K562 (cell line): ENCODE measurements at regions not wholly inside any gene's neighbourhood (a gene's known extent, or its start where the extent isn't known, plus 50 kb on each side); places are given as distances from the start of the nearest gene placed in this dataset.

Source experiments
- ELF4 ChIP-seq: fragments of 450-650 bp; formaldehyde crosslinking; IDR thresholded peaks from 2 replicates; pipeline ENCODE4 v1.4.0; 2022; ENCODE audit warnings: missing genetic modification characterization
- EP300 ChIP-seq: IDR thresholded peaks from 2 replicates; pipeline ENCODE4 v1.6.1; 2012; ENCODE audit warnings: low read length, improper control_type of control experiment
- FOXA3 ChIP-seq, 2 experiments: fragments of 450-650 bp in 1 of 2; sonication (generic) in 1 of 2; formaldehyde crosslinking; IDR thresholded peaks in 1 of 2; conservative IDR thresholded peaks in 1 of 2; 2 replicates each; pipeline versions ENCODE4 v1.4.0 to v1.8.0; 2020 to 2022; ENCODE audit warnings: mild to moderate bottlenecking in 2 of 2, missing genetic modification reagents in 1 of 2
- HDAC3 ChIP-seq: fragments of 450-650 bp; IDR thresholded peaks from 2 replicates; pipeline ENCODE4 v1.6.1; 2018; ENCODE audit warnings: borderline replicate concordance, mild to moderate bottlenecking, moderate library complexity; ENCODE audit not compliant: partially characterized antibody
- NFXL1 ChIP-seq: fragments of 450-650 bp; formaldehyde crosslinking; IDR thresholded peaks from 2 replicates; pipeline ENCODE4 v1.4.0; 2021; ENCODE audit warnings: mild to moderate bottlenecking
- NONO ChIP-seq, 2 experiments: fragments of 200-400 bp in 1 of 2; fragments of 450-650 bp in 1 of 2; formaldehyde crosslinking in 1 of 2; IDR thresholded peaks; 2 replicates each; pipeline ENCODE4 v1.6.1; 2017; ENCODE audit warnings: low read depth in 2 of 2, mild to moderate bottlenecking in 2 of 2, moderate library complexity in 2 of 2, low read length in 1 of 2
- POLR2H ChIP-seq: IDR thresholded peaks from 2 replicates; pipeline ENCODE4 v1.6.1; 2016; ENCODE audit warnings: missing genetic modification characterization, low read depth, mild to moderate bottlenecking, control low read depth, missing compliant biosample characterization, moderate library complexity
- RBFOX2 ChIP-seq: fragments of 200-400 bp; formaldehyde crosslinking; IDR thresholded peaks from 2 replicates; pipeline ENCODE4 v1.6.1; 2017; ENCODE audit warnings: low read depth, mild to moderate bottlenecking, low read length, moderate library complexity
- RBM39 ChIP-seq: fragments of 200-400 bp; formaldehyde crosslinking; optimal IDR thresholded peaks from 2 replicates; pipeline ENCODE3; 2018; ENCODE audit warnings: low read depth, low read length
- SETDB1 ChIP-seq: IDR thresholded peaks from one replicate; pipeline ENCODE4 v1.6.1; 2012; ENCODE audit warnings: low read length, control low read depth, inconsistent platforms
- SPI1 ChIP-seq: IDR thresholded peaks from 2 replicates; pipeline ENCODE4 v1.6.1; 2011; ENCODE audit warnings: low read depth, low read length, control low read depth, borderline replicate concordance
- U2AF1 ChIP-seq: fragments of 200-400 bp; formaldehyde crosslinking; optimal IDR thresholded peaks from 2 replicates; pipeline ENCODE3; 2017; ENCODE audit warnings: mild to moderate bottlenecking, low read depth, low read length, moderate library complexity
- ZNF696 ChIP-seq: fragments of 250-450 bp; sonication (Bioruptor Pico); conservative IDR thresholded peaks from 2 replicates; pipeline ENCODE4 v1.4.0; 2020; ENCODE audit warnings: mild to moderate bottlenecking, moderate library complexity
- TF ChIP-seq, protein P1 (sequence below): sonication (generic); formaldehyde crosslinking; IDR thresholded peaks from 2 replicates; pipeline ENCODE4 v1.9.0; 2022; ENCODE audit warnings: mild to moderate bottlenecking, missing genetic modification reagents
- TF ChIP-seq, protein P2 (sequence below): fragments of 200-800 bp; sonication (Bioruptor generic); IDR thresholded peaks from 2 replicates; pipeline ENCODE4 v1.6.1; 2017; ENCODE audit warnings: missing genetic modification characterization, missing compliant biosample characterization
- TF ChIP-seq, protein P3 (sequence below): fragments of 450-650 bp; conservative IDR thresholded peaks from 2 replicates; pipeline ENCODE4 v1.6.1; 2016; ENCODE audit warnings: missing genetic modification characterization, low read depth, mild to moderate bottlenecking, control low read depth, missing compliant biosample characterization
- TF ChIP-seq, protein P4 (sequence below): fragments of 450-650 bp; formaldehyde crosslinking; IDR thresholded peaks from 2 replicates; pipeline ENCODE4 v1.4.0; 2020; ENCODE audit warnings: mild to moderate bottlenecking, moderate library complexity
- TF ChIP-seq, protein P5 (sequence below): IDR thresholded peaks from 2 replicates; pipeline ENCODE4 v1.6.1; 2012; ENCODE audit warnings: low read depth, low read length, improper control_type of control experiment, borderline replicate concordance
- TF ChIP-seq, protein P6 (sequence below), 2 experiments: fragments of 450-650 bp in 1 of 2; sonication (generic) in 1 of 2; formaldehyde crosslinking in 1 of 2; IDR thresholded peaks in 1 of 2; conservative IDR thresholded peaks in 1 of 2; 2 replicates each; pipeline versions ENCODE4 v1.6.1 to v1.8.1; 2016 to 2023; ENCODE audit warnings: mild to moderate bottlenecking in 2 of 2, moderate library complexity in 2 of 2, inconsistent platforms in 1 of 2, missing genetic modification reagents in 1 of 2

DNA sequence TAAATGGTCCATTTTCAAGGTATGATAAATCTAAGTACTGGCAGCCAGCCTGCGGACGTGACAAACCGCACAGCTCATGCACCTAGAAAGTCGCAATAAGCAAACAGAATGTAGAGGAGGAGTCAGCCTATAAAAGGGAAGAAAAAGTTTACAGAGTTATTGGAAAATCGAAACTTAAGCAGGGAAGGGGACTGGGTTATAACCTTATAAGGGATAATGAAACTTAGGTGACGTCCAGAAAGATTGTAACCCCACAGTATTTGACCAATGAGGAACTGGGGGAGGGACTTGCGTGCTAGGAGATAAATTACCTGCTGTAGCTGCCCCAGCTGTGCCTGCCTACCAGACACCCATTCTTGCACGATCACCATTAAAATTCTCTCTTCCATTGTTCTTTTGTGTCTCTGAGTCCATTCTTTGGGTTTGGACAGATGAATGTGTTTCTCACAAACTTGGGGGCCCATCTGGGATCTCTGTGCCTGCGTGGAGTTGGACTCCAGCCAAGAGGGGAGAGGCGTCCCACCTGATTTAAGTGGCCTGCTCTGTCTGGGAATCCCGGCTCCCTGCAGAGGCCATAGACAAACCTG, 61.0 kb downstream of the ZCCHC12 start (continued):
- no peak for TF ChIP-seq RBM39
- TF ChIP-seq SETDB1 = no peak
- TF ChIP-seq, protein P1, sequence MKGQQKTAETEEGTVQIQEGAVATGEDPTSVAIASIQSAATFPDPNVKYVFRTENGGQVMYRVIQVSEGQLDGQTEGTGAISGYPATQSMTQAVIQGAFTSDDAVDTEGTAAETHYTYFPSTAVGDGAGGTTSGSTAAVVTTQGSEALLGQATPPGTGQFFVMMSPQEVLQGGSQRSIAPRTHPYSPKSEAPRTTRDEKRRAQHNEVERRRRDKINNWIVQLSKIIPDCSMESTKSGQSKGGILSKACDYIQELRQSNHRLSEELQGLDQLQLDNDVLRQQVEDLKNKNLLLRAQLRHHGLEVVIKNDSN (CRISPR knock-in tag) = no peak
- no peak for TF ChIP-seq HDAC3
- TF ChIP-seq, protein P2, sequence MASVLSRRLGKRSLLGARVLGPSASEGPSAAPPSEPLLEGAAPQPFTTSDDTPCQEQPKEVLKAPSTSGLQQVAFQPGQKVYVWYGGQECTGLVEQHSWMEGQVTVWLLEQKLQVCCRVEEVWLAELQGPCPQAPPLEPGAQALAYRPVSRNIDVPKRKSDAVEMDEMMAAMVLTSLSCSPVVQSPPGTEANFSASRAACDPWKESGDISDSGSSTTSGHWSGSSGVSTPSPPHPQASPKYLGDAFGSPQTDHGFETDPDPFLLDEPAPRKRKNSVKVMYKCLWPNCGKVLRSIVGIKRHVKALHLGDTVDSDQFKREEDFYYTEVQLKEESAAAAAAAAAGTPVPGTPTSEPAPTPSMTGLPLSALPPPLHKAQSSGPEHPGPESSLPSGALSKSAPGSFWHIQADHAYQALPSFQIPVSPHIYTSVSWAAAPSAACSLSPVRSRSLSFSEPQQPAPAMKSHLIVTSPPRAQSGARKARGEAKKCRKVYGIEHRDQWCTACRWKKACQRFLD (CRISPR knock-in tag) = no peak
- TF ChIP-seq, protein P3, sequence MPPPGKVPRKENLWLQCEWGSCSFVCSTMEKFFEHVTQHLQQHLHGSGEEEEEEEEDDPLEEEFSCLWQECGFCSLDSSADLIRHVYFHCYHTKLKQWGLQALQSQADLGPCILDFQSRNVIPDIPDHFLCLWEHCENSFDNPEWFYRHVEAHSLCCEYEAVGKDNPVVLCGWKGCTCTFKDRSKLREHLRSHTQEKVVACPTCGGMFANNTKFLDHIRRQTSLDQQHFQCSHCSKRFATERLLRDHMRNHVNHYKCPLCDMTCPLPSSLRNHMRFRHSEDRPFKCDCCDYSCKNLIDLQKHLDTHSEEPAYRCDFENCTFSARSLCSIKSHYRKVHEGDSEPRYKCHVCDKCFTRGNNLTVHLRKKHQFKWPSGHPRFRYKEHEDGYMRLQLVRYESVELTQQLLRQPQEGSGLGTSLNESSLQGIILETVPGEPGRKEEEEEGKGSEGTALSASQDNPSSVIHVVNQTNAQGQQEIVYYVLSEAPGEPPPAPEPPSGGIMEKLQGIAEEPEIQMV (tag) = 0 out of 2 replicates have a peak, but pooled peaks have one; percentile 53
- TF ChIP-seq NFXL1 (CRISPR knock-in tag) = no peak
- TF ChIP-seq, protein P4, sequence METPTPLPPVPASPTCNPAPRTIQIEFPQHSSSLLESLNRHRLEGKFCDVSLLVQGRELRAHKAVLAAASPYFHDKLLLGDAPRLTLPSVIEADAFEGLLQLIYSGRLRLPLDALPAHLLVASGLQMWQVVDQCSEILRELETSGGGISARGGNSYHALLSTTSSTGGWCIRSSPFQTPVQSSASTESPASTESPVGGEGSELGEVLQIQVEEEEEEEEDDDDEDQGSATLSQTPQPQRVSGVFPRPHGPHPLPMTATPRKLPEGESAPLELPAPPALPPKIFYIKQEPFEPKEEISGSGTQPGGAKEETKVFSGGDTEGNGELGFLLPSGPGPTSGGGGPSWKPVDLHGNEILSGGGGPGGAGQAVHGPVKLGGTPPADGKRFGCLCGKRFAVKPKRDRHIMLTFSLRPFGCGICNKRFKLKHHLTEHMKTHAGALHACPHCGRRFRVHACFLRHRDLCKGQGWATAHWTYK (CRISPR knock-in tag) = no peak
- peak; percentile 35; the same call in 1 of the 2 replicates for TF ChIP-seq SPI1
- TF ChIP-seq, protein P5, sequence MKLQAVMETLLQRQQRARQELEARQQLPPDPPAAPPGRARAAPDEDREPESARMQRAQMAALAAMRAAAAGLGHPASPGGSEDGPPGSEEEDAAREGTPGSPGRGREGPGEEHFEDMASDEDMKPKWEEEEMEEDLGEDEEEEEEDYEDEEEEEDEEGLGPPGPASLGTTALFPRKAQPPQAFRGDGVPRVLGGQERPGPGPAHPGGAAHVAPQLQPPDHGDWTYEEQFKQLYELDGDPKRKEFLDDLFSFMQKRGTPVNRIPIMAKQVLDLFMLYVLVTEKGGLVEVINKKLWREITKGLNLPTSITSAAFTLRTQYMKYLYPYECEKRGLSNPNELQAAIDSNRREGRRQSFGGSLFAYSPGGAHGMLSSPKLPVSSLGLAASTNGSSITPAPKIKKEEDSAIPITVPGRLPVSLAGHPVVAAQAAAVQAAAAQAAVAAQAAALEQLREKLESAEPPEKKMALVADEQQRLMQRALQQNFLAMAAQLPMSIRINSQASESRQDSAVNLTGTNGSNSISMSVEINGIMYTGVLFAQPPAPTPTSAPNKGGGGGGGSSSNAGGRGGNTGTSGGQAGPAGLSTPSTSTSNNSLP = no peak
- no peak for TF ChIP-seq NONO (IDR thresholded peaks at IDR 0.05; ENCODE audit: low read depth in 2 of 2, low read length in 1 of 2)
- peak; percentile 57 for TF ChIP-seq POLR2H (tag)
- TF ChIP-seq, protein P6, sequence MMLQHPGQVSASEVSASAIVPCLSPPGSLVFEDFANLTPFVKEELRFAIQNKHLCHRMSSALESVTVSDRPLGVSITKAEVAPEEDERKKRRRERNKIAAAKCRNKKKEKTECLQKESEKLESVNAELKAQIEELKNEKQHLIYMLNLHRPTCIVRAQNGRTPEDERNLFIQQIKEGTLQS (IDR thresholded peaks at IDR 0.05) = no peak
- TF ChIP-seq, protein P6 (CRISPR knock-in tag; conservative IDR thresholded peaks at IDR 0.05) = no peak
- no peak for TF ChIP-seq EP300
- no peak for TF ChIP-seq ELF4 (CRISPR knock-in tag)
- TF ChIP-seq U2AF1 = no peak
- no peak for TF ChIP-seq FOXA3 (CRISPR knock-in tag; conservative IDR thresholded peaks at IDR 0.05 in 1 of 2, IDR thresholded peaks at IDR 0.05 in 1 of 2)
- no peak for TF ChIP-seq RBFOX2
- TF ChIP-seq ZNF696 (CRISPR knock-in tag) = no peak
